ENCODE measurements at regions not wholly inside any gene's neighbourhood (a gene's known extent, or its start where the extent isn't known, plus 50 kb on each side); places are given as distances from the start of the nearest gene placed in this dataset.

DNA sequence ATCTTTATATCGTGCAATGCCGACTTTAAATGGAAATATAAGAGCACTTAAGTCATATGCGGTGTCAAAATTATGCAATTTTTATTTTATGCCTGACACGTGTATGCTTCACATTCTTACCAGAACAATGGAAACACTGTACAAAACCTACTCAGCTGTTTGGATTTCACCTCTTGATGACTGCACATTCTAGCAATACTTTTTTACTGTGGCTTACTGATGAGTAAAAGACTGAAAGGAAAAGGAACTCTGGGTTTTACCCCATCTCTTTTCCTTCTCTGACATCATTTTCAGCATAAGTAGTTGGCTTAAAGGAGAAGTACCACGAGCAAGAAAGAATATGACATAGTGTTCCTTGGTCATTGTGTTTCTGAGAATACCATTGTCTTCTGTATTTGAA is 142.8 kb downstream of the POLR2M start:
- H3K9me3 ChIP-seq (ENCODE audit: control extremely low read depth in 1 of 3, control insufficient read depth in 2 of 3, insufficient read depth in 1 of 3, low read length in 2 of 3): peaks cover 0 to 1% (median 0%) of the 10 kb centered on the region in 3 donors
- Mint-ChIP-seq H3K27me3 (peaks cover 54% of the 10 kb centered on the region), H3K9me3 (ENCODE audit: insufficient read depth) (no peaks in the 10 kb centered on the region), H3K4me3 (no peak overlapping the region), H3K4me1 (no peaks in the 10 kb centered on the region), H3K27ac (no peak overlapping the region)
- ATAC-seq (ENCODE audit: low read depth) (no peak), DNase-seq (no peak)
- no peak overlapping the region for H3K4me3 ChIP-seq (ENCODE audit: control extremely low read depth in 1 of 5, extremely low read depth in 1 of 5, insufficient read depth in 1 of 5, low read depth in 2 of 5, low read length in 4 of 5)
- no peaks in the 10 kb centered on the region for H3K79me2 ChIP-seq (ENCODE audit: control insufficient read depth, insufficient read depth, low read length)
- no peak overlapping the region for H3K27ac ChIP-seq (ENCODE audit: low read length in 2 of 2)
- no CpG with 5 or more reads among the region's 5 CpGs for WGBS (ENCODE audit: insufficient coverage)
- no peak overlapping the region for H2AFZ ChIP-seq (ENCODE audit: insufficient read depth, low read depth, low read length, poor library complexity, severe bottlenecking)
- intact Hi-C loops (cut with micrococcal nuclease): no loop called here
- ChIA-PET POLR2A (no interaction called here), CTCF (interaction anchor here (7.9 kb wide), 1 partner anchor 11 kb away, joined by 42 read pairs; no protein-coding TSS in a partner anchor)
- no peak overlapping the region for H3K4me2 ChIP-seq (replicated peaks; ENCODE audit: low read depth, low read length, poor library complexity, severe bottlenecking)
- H4K20me1 ChIP-seq (ENCODE audit: control insufficient read depth, insufficient read depth, low read length, poor library complexity, severe bottlenecking): no peaks in the 10 kb centered on the region
- TF ChIP-seq, protein P1, sequence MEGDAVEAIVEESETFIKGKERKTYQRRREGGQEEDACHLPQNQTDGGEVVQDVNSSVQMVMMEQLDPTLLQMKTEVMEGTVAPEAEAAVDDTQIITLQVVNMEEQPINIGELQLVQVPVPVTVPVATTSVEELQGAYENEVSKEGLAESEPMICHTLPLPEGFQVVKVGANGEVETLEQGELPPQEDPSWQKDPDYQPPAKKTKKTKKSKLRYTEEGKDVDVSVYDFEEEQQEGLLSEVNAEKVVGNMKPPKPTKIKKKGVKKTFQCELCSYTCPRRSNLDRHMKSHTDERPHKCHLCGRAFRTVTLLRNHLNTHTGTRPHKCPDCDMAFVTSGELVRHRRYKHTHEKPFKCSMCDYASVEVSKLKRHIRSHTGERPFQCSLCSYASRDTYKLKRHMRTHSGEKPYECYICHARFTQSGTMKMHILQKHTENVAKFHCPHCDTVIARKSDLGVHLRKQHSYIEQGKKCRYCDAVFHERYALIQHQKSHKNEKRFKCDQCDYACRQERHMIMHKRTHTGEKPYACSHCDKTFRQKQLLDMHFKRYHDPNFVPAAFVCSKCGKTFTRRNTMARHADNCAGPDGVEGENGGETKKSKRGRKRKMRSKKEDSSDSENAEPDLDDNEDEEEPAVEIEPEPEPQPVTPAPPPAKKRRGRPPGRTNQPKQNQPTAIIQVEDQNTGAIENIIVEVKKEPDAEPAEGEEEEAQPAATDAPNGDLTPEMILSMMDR (IDR thresholded peaks at IDR 0.05): no peak
- TF ChIP-seq EZH2 (IDR thresholded peaks at IDR 0.05; ENCODE audit: borderline replicate concordance, insufficient read depth, low read depth, low read length, poor library complexity, severe bottlenecking): no peak
- H3K36me3 ChIP-seq (replicated peaks in 1 of 2; ENCODE audit: control extremely low read depth in 1 of 2, control insufficient read depth in 1 of 2, extremely low read depth in 1 of 2, insufficient read depth in 2 of 2, low read length in 1 of 2): no peaks in the 10 kb centered on the region
- no peaks in the 10 kb centered on the region for H3K4me1 ChIP-seq (ENCODE audit: control insufficient read depth in 2 of 2, insufficient read depth in 2 of 2, low read length in 2 of 2)
- H3K27me3 ChIP-seq (replicated peaks in 1 of 4; ENCODE audit: control extremely low read depth in 1 of 4, control insufficient read depth in 3 of 4, insufficient read depth in 4 of 4, low read length in 3 of 4): peaks cover 0 to 8% (median 3%) of the 10 kb centered on the region in 4 experiments
- no peak overlapping the region for H3K9ac ChIP-seq (ENCODE audit: low read length)

- ChIA-PET POLR2A (no interaction called here), CTCF (interaction anchor here (0.7 kb wide), 1 partner anchor 154 kb away, joined by 3 read pairs; no protein-coding TSS in a partner anchor)
- Mint-ChIP-seq H3K27ac (no peak overlapping the region), H3K4me1 (no peaks in the 10 kb centered on the region), H3K27me3 (peaks cover 48% of the 10 kb centered on the region), H3K4me3 (no peak overlapping the region), H3K9me3 (ENCODE audit: insufficient read depth) (no peaks in the 10 kb centered on the region)
- intact Hi-C loops (cut with micrococcal nuclease): no loop called here
- Histone ChIP-seq H2AFZ (ENCODE audit: insufficient read depth, low read depth, low read length, poor library complexity, severe bottlenecking) (no peak overlapping the region), H3K27me3 (replicated peaks in 1 of 4; ENCODE audit: control extremely low read depth in 1 of 4, control insufficient read depth in 3 of 4, insufficient read depth in 4 of 4, low read length in 3 of 4) (peaks cover 0 to 4% (median 0%) of the 10 kb centered on the region in 4 experiments), H3K36me3 (replicated peaks in 1 of 2; ENCODE audit: control extremely low read depth in 1 of 2, control insufficient read depth in 1 of 2, extremely low read depth in 1 of 2, insufficient read depth in 2 of 2, low read length in 1 of 2) (no peaks in the 10 kb centered on the region), H3K4me1 (ENCODE audit: control insufficient read depth in 2 of 2, insufficient read depth in 2 of 2, low read length in 2 of 2) (no peaks in the 10 kb centered on the region), H4K20me1 (ENCODE audit: control insufficient read depth, insufficient read depth, low read length, poor library complexity, severe bottlenecking) (no peaks in the 10 kb centered on the region), H3K79me2 (ENCODE audit: control insufficient read depth, insufficient read depth, low read length) (no peaks in the 10 kb centered on the region), H3K9me3 (ENCODE audit: control extremely low read depth in 1 of 3, control insufficient read depth in 2 of 3, insufficient read depth in 1 of 3, low read length in 2 of 3) (peaks cover 0 to 1% (median 0%) of the 10 kb centered on the region in 3 donors), H3K4me3 (ENCODE audit: control extremely low read depth in 1 of 5, extremely low read depth in 1 of 5, insufficient read depth in 1 of 5, low read depth in 2 of 5, low read length in 4 of 5) (no peak overlapping the region), H3K9ac (ENCODE audit: low read length) (no peak overlapping the region), H3K4me2 (replicated peaks; ENCODE audit: low read depth, low read length, poor library complexity, severe bottlenecking) (no peak overlapping the region), H3K27ac (ENCODE audit: low read length in 2 of 2) (no peak overlapping the region)
- no peak for ATAC-seq (ENCODE audit: low read depth)
- TF ChIP-seq EZH2 (IDR thresholded peaks at IDR 0.05; ENCODE audit: borderline replicate concordance, insufficient read depth, low read depth, low read length, poor library complexity, severe bottlenecking): no peak
- TF ChIP-seq, protein P1 (IDR thresholded peaks at IDR 0.05): no peak
- no peak for DNase-seq
Observed at GRCh38 chr15:57854531-57854930, 148.0 kb downstream of the POLR2M start.
